Neural cell (in vitro differentiated cells): ENCODE measurements at regions not wholly inside any gene's neighbourhood (a gene's known extent, or its start where the extent isn't known, plus 50 kb on each side); places are given as distances from the start of the nearest gene placed in this dataset.

Experiments
- CTCF ChIP-seq: fragments of 450-650 bp; IDR thresholded peaks from 2 replicates; pipeline ENCODE4 v1.5.1; 2014; ENCODE audit warnings: antibody characterized with exemption, mild to moderate bottlenecking, moderate library complexity; ENCODE audit not compliant: poor library complexity, severe bottlenecking
- EP300 ChIP-seq: fragments of 450-650 bp; conservative IDR thresholded peaks from 2 replicates; pipeline ENCODE4 v1.6.1; 2014; ENCODE audit warnings: antibody characterized with exemption, mild to moderate bottlenecking, moderate library complexity; ENCODE audit not compliant: poor library complexity, severe bottlenecking
- EZH2 ChIP-seq: fragments of 200-600, 300-800 bp; shearing (Covaris generic), sonication (generic); IDR thresholded peaks from 2 replicates; pipeline ENCODE4 v1.6.1; 2014; ENCODE audit warnings: antibody characterized with exemption, low read length, borderline replicate concordance, mild to moderate bottlenecking; ENCODE audit not compliant: insufficient read depth, poor library complexity, severe bottlenecking
- POLR2AphosphoS5 ChIP-seq: IDR thresholded peaks from 2 replicates; pipeline ENCODE4 v1.6.1; 2012
- RAD21 ChIP-seq: fragments of 450-650 bp; conservative IDR thresholded peaks from 2 replicates; pipeline ENCODE4 v1.6.1; 2014; ENCODE audit warnings: antibody characterized with exemption, mild to moderate bottlenecking, moderate library complexity
- REST ChIP-seq: IDR thresholded peaks from 2 replicates; pipeline ENCODE4 v1.6.1; 2012; ENCODE audit warnings: borderline replicate concordance
- SMC3 ChIP-seq: fragments of 450-650 bp; conservative IDR thresholded peaks from 2 replicates; pipeline ENCODE4 v1.6.1; 2014; ENCODE audit warnings: antibody characterized with exemption, mild to moderate bottlenecking, moderate library complexity; ENCODE audit not compliant: poor library complexity
- TAF1 ChIP-seq: IDR thresholded peaks from 2 replicates; pipeline ENCODE4 v1.6.1; 2012; ENCODE audit warnings: low read depth

GRCh38 chr18:8471372-8471771, 137.9 kb upstream of the RAB12 start:
- TF ChIP-seq POLR2AphosphoS5 (no peak), CTCF (no peak), EP300 (no peak), SMC3 (no peak), REST (no peak), EZH2 (no peak), TAF1 (no peak), RAD21 (no peak)
